IPS-20b (cell line): ENCODE measurements at regions not wholly inside any gene's neighbourhood (a gene's known extent, or its start where the extent isn't known, plus 50 kb on each side); places are given as distances from the start of the nearest gene placed in this dataset.
"Not testable (repeated sequence)": the region's sequence is repeated elsewhere in the genome, so short reads cannot be mapped to it uniquely, and the experiment has no call there.

Experiments
- H3K27ac ChIP-seq: one replicate; pipeline ENCODE4 v1.5.1; 2013; ENCODE audit warnings: low read length
- H3K27me3 ChIP-seq: 2 replicates; pipeline ENCODE4 v1.6.1; 2013; ENCODE audit warnings: mild to moderate bottlenecking, low read length, inconsistent platforms; ENCODE audit not compliant: insufficient read depth
- H3K36me3 ChIP-seq: 2 replicates; pipeline ENCODE4 v1.6.1; 2013; ENCODE audit warnings: low read depth, mild to moderate bottlenecking, inconsistent platforms, low read length, moderate library complexity; ENCODE audit not compliant: insufficient read depth
- H3K4me1 ChIP-seq: 2 replicates; pipeline ENCODE4 v1.6.1; 2013; ENCODE audit warnings: mild to moderate bottlenecking, control low read depth, inconsistent platforms, low read length, moderate library complexity; ENCODE audit not compliant: insufficient read depth
- H3K4me3 ChIP-seq: 2 replicates; pipeline ENCODE4 v1.5.1; 2013; ENCODE audit warnings: mild to moderate bottlenecking, low read length, inconsistent platforms
- H3K9ac ChIP-seq: 2 replicates; pipeline ENCODE4 v1.6.1; 2013; ENCODE audit warnings: low read depth, mild to moderate bottlenecking, inconsistent platforms, low read length, moderate library complexity
- H3K9me3 ChIP-seq: 2 replicates; pipeline ENCODE4 v1.6.1; 2013; ENCODE audit warnings: mild to moderate bottlenecking, low read depth, low read length, inconsistent platforms; ENCODE audit not compliant: insufficient read depth

GRCh38 chr7:118870187-118870586, 645.7 kb downstream of the ANKRD7 start:
- Histone ChIP-seq H3K4me3 (no peak overlapping the region), H3K9ac (no peak overlapping the region), H3K27me3 (no peaks in the 10 kb centered on the region), H3K27ac (no peak overlapping the region), H3K36me3 (no peaks in the 10 kb centered on the region), H3K4me1 (no peaks in the 10 kb centered on the region), H3K9me3 (no peaks in the 10 kb centered on the region)

GRCh38 chr7:118872568-118872967, 648.1 kb downstream of the ANKRD7 start:
- Histone ChIP-seq H3K4me3 (no peak overlapping the region), H3K4me1 (no peaks in the 10 kb centered on the region), H3K9me3 (no peaks in the 10 kb centered on the region), H3K27me3 (no peaks in the 10 kb centered on the region), H3K9ac (no peak overlapping the region), H3K27ac (no peak overlapping the region), H3K36me3 (no peaks in the 10 kb centered on the region)

- no peak overlapping the region for H3K9ac ChIP-seq
- no peak overlapping the region for H3K4me3 ChIP-seq
- H3K4me1 ChIP-seq, result no peaks in the 10 kb centered on the region
- no peaks in the 10 kb centered on the region for H3K27me3 ChIP-seq
- no peaks in the 10 kb centered on the region for H3K36me3 ChIP-seq
- no peaks in the 10 kb centered on the region for H3K9me3 ChIP-seq
- no peak overlapping the region for H3K27ac ChIP-seq
These were observed 652.7 kb downstream of the ANKRD7 start for GRCh38 chr7:118877187-118877586.

- H3K4me3 ChIP-seq, result no peak overlapping the region
- no peaks in the 10 kb centered on the region for H3K36me3 ChIP-seq
- H3K4me1 ChIP-seq, result peaks cover 2% of the 10 kb centered on the region; the same call in 1 of the 2 replicates
- H3K9ac ChIP-seq, result no peak overlapping the region
- no peaks in the 10 kb centered on the region for H3K9me3 ChIP-seq
- H3K27me3 ChIP-seq, result no peaks in the 10 kb centered on the region
- no peak overlapping the region for H3K27ac ChIP-seq
These were observed 653.8 kb downstream of the ANKRD7 start for GRCh38 chr7:118878336-118878735.

- H3K9ac ChIP-seq, result no peak overlapping the region
- no peak overlapping the region for H3K27ac ChIP-seq
- no peaks in the 10 kb centered on the region for H3K36me3 ChIP-seq
- no peak overlapping the region for H3K4me3 ChIP-seq
- H3K27me3 ChIP-seq, result no peaks in the 10 kb centered on the region
- H3K4me1 ChIP-seq, result no peaks in the 10 kb centered on the region
- no peaks in the 10 kb centered on the region for H3K9me3 ChIP-seq
These were observed 673.8 kb downstream of the ANKRD7 start for GRCh38 chr7:118898284-118898683.

GRCh38 chr7:118902600-118902999, 678.1 kb downstream of the ANKRD7 start:
- no peak overlapping the region for H3K4me3 ChIP-seq
- H3K9me3 ChIP-seq, result no peaks in the 10 kb centered on the region
- no peaks in the 10 kb centered on the region; the same call in 1 of the 2 replicates for H3K4me1 ChIP-seq
- no peak overlapping the region for H3K9ac ChIP-seq
- H3K27ac ChIP-seq, result no peak overlapping the region
- no peaks in the 10 kb centered on the region for H3K27me3 ChIP-seq
- no peaks in the 10 kb centered on the region for H3K36me3 ChIP-seq

- Histone ChIP-seq H3K4me1 (no peaks in the 10 kb centered on the region; the same call in 1 of the 2 replicates), H3K9ac (no peak overlapping the region), H3K27ac (no peak overlapping the region), H3K4me3 (no peak overlapping the region), H3K27me3 (no peaks in the 10 kb centered on the region), H3K9me3 (no peaks in the 10 kb centered on the region), H3K36me3 (no peaks in the 10 kb centered on the region)
These were observed 683.5 kb downstream of the ANKRD7 start for GRCh38 chr7:118907911-118908527.

DNA sequence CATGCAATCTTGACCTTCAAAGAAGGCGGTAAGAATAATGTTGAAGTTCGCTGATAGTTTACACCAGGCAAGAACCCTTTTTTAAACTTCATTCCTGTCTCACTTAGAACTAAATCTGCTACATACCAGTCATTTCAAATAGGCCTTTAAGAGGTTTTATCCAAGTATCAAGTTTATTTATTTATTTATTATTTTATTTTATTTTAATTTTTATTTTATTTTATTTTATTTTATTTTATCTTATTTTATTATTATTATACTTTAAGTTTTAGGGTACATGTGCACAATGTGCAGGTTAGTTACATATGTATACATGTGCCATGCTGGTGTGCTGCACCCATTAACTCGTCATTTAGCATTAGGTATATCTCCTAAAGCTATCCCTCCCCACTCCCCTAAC, 691.6 kb downstream of the ANKRD7 start:
- H3K4me3 ChIP-seq, H3K27ac ChIP-seq, H3K9me3 ChIP-seq, H3K9ac ChIP-seq, H3K4me1 ChIP-seq, H3K36me3 ChIP-seq, H3K27me3 ChIP-seq: not testable (repeated sequence)

GRCh38 chr7:118918556-118918955, 694.1 kb downstream of the ANKRD7 start:
- peaks cover 12% of the 10 kb centered on the region for H3K9me3 ChIP-seq
- no peak overlapping the region for H3K9ac ChIP-seq
- H3K4me1 ChIP-seq, result no peaks in the 10 kb centered on the region
- H3K4me3 ChIP-seq, result no peak overlapping the region
- no peak overlapping the region for H3K27ac ChIP-seq
- no peaks in the 10 kb centered on the region for H3K27me3 ChIP-seq
- 0 out of 2 replicates have a peak, but pooled peaks cover 3% of the 10 kb centered on the region for H3K36me3 ChIP-seq

- H3K4me3 ChIP-seq, result no peak overlapping the region
- H3K4me1 ChIP-seq, result no peaks in the 10 kb centered on the region
- no peaks in the 10 kb centered on the region for H3K9me3 ChIP-seq
These were observed 714.3 kb downstream of the ANKRD7 start for GRCh38 chr7:118938845-118939244.

DNA sequence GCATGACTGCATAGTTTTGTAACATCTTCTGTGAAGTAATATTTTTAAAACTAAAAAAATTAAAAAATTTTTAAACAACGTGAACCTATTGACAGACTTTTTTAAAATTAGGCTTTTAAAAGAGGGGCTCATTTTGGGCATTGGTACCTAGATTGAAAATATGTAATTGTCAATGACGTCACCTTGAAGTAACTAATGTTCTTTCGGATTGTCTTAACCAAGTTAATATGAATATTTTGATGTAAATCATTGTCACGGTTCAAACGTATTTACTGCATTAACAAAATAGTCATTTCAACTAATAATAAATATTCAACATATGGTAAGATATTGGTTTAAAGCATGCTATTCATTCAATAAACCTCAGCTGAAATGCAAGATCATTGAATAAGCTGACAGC, 719.8 kb downstream of the ANKRD7 start:
- Histone ChIP-seq H3K4me1 (no peaks in the 10 kb centered on the region), H3K36me3 (no peaks in the 10 kb centered on the region), H3K9ac (no peak overlapping the region), H3K27ac (no peak overlapping the region), H3K9me3 (no peaks in the 10 kb centered on the region), H3K4me3 (no peak overlapping the region), H3K27me3 (no peaks in the 10 kb centered on the region)

More at GRCh38 chr7:118938845-118939244, 714.3 kb downstream of the ANKRD7 start:
- Histone ChIP-seq H3K9ac (no peak overlapping the region), H3K36me3 (no peaks in the 10 kb centered on the region), H3K27ac (no peak overlapping the region), H3K27me3 (no peaks in the 10 kb centered on the region)

- H3K36me3 ChIP-seq, result no peaks in the 10 kb centered on the region
- H3K9ac ChIP-seq, result no peak overlapping the region
- no peak overlapping the region for H3K27ac ChIP-seq
- no peaks in the 10 kb centered on the region for H3K9me3 ChIP-seq
- H3K4me3 ChIP-seq, result no peak overlapping the region
- no peaks in the 10 kb centered on the region for H3K27me3 ChIP-seq
- H3K4me1 ChIP-seq, result no peaks in the 10 kb centered on the region
These were observed 721.6 kb downstream of the ANKRD7 start for GRCh38 chr7:118945911-118946682.
